Endothelial cell of umbilical vein (primary cell): ENCODE measurements at regions not wholly inside any gene's neighbourhood (a gene's known extent, or its start where the extent isn't known, plus 50 kb on each side); places are given as distances from the start of the nearest gene placed in this dataset.

Source experiments
- BruUV-seq: library from RNA; stranded (reverse); fragments of 400-500 nt; replicated peaks from 2 replicates; lab custom pipeline; 2021; lab: Mats Ljungman, UMichigan
- CTCF ChIA-PET: fragments of 300-600, 350-600 bp; sonication (Branson Sonifier 250); formaldehyde crosslinking; loops from one replicate; lab custom pipeline; 2021; ENCODE audit warnings: antibody characterized with exemption, inconsistent platforms; lab: Charles Lee
- POLR2A ChIA-PET: fragments of 300-600, 350-600 bp; sonication (Branson Sonifier 250); formaldehyde crosslinking; loops from one replicate; lab custom pipeline; 2021; ENCODE audit warnings: antibody characterized with exemption, inconsistent platforms; lab: Charles Lee
- DNase-seq: peaks from one replicate; pipeline ENCODE4 v3.0.0-alpha.2; 2011; ENCODE audit warnings: low read depth, low spot score
- FAIRE-seq: peaks from 2 replicates; lab custom pipeline; 2011; peaks lifted over from hg19 to GRCh38; lab: Jason Lieb, UNC
- H2AFZ ChIP-seq: 2 replicates; pipeline ENCODE4 v1.6.0; 2012; ENCODE audit warnings: low read depth, low read length, control low read depth, inconsistent platforms
- H3K27ac ChIP-seq: 2 replicates; pipeline ENCODE4 v1.5.1; 2011; ENCODE audit warnings: low read depth, mild to moderate bottlenecking, control low read depth, low read length, moderate library complexity; ENCODE audit not compliant: insufficient read depth
- H3K27me3 ChIP-seq, 2 experiments: 2 replicates each; pipeline versions ENCODE4 v1.6.0 to v1.6.1; 2011; ENCODE audit warnings: low read length in 2 of 2, mixed read lengths in 1 of 2; ENCODE audit not compliant: control insufficient read depth in 2 of 2, insufficient read depth in 2 of 2
- H3K36me3 ChIP-seq, 2 experiments: 2 replicates in 1 of 2; 3 replicates in 1 of 2; pipeline ENCODE4 v1.5.1; 2011; ENCODE audit warnings: low read length in 2 of 2, mild to moderate bottlenecking in 1 of 2, moderate library complexity in 1 of 2; ENCODE audit not compliant: control insufficient read depth in 2 of 2, insufficient read depth in 2 of 2; ENCODE audit errors: extremely low read depth in 1 of 2
- H3K4me1 ChIP-seq: 3 replicates; pipeline ENCODE4 v1.5.1; 2011; ENCODE audit warnings: mild to moderate bottlenecking, low read length; ENCODE audit not compliant: control insufficient read depth, insufficient read depth; ENCODE audit errors: extremely low read depth
- H3K4me2 ChIP-seq: 2 replicates; pipeline ENCODE4 v1.6.1; 2011; ENCODE audit warnings: low read length, control low read depth, mixed read lengths; ENCODE audit not compliant: insufficient read depth
- H3K4me3 ChIP-seq, 3 experiments: fragments of 200-600 bp in 1 of 3; sonication (generic), shearing (Covaris generic) in 1 of 3; replicated peaks in 1 of 3; 2 replicates each; pipeline ENCODE4 v1.5.1; 2011 to 2016; ENCODE audit warnings: control low read depth in 3 of 3, low read length in 3 of 3, mild to moderate bottlenecking in 2 of 3, inconsistent platforms in 1 of 3, low read depth in 1 of 3, moderate library complexity in 1 of 3; ENCODE audit not compliant: insufficient read depth in 1 of 3
- H3K79me2 ChIP-seq: 2 replicates; pipeline ENCODE4 v1.6.0; 2012; ENCODE audit warnings: low read length, inconsistent platforms; ENCODE audit not compliant: control insufficient read depth, insufficient read depth
- H3K9ac ChIP-seq: replicated peaks from 2 replicates; pipeline ENCODE3; 2011; ENCODE audit warnings: low read length, control low read depth; ENCODE audit not compliant: insufficient read depth; ENCODE audit errors: extremely low read depth
- H3K9me1 ChIP-seq: replicated peaks from 3 replicates; pipeline ENCODE4 v1.6.0; 2011; ENCODE audit warnings: mild to moderate bottlenecking, low read length; ENCODE audit not compliant: control insufficient read depth, insufficient read depth; ENCODE audit errors: extremely low read depth
- H3K9me3 ChIP-seq: replicated peaks from 2 replicates; pipeline ENCODE4 v1.5.1; 2012; ENCODE audit warnings: low read length, inconsistent platforms; ENCODE audit not compliant: control insufficient read depth, insufficient read depth
- H4K20me1 ChIP-seq: replicated peaks from 2 replicates; pipeline ENCODE3; 2011; ENCODE audit warnings: mild to moderate bottlenecking, low read length; ENCODE audit not compliant: control insufficient read depth, insufficient read depth; ENCODE audit errors: extremely low read depth
- CTCF ChIP-seq, 2 donors: IDR thresholded peaks; 1 replicate in 1 of 2; 2 replicates in 1 of 2; pipeline ENCODE4 v1.5.1; 2011; ENCODE audit warnings: low read length in 2 of 2, mild to moderate bottlenecking in 2 of 2, moderate library complexity in 2 of 2, control low read depth in 1 of 2, inconsistent platforms in 1 of 2, low read depth in 1 of 2; ENCODE audit not compliant: insufficient read depth in 1 of 2; ENCODE audit errors: extremely low read depth in 1 of 2
- EZH2 ChIP-seq: IDR thresholded peaks from 2 replicates; pipeline ENCODE4 v1.6.1; 2012; ENCODE audit warnings: borderline replicate concordance, low read depth, mild to moderate bottlenecking, moderate library complexity, low read length, inconsistent platforms; ENCODE audit not compliant: severe bottlenecking
- FOS ChIP-seq: IDR thresholded peaks from 2 replicates; pipeline ENCODE4 v1.6.1; 2011; ENCODE audit warnings: mild to moderate bottlenecking, low read length, moderate library complexity, borderline replicate concordance; ENCODE audit not compliant: insufficient read depth
- GATA2 ChIP-seq: IDR thresholded peaks from 2 replicates; pipeline ENCODE4 v1.7.0; 2011; ENCODE audit warnings: low read depth, mild to moderate bottlenecking, moderate library complexity, mixed read lengths, low read length; ENCODE audit not compliant: insufficient read length, insufficient read depth
- JUN ChIP-seq: IDR thresholded peaks from 2 replicates; pipeline ENCODE4 v1.6.1; 2011; ENCODE audit warnings: borderline replicate concordance, low read depth; ENCODE audit not compliant: insufficient read length, insufficient read depth
- MYC ChIP-seq: IDR thresholded peaks from one replicate; pipeline ENCODE4 v1.6.1; 2011; ENCODE audit warnings: mild to moderate bottlenecking, low read depth, low read length
- POLR2A ChIP-seq: IDR thresholded peaks from 2 replicates; pipeline ENCODE4 v1.6.1; 2012; ENCODE audit warnings: low read depth, mild to moderate bottlenecking, control low read depth, low read length
- POLR2AphosphoS5 ChIP-seq: IDR thresholded peaks from 2 replicates; pipeline ENCODE4 v1.6.1; 2012; ENCODE audit warnings: low read depth, mild to moderate bottlenecking, control low read depth, low read length, moderate library complexity; ENCODE audit not compliant: insufficient read depth
- dilution Hi-C: fragments of 300-500 bp; cut with MboI; formaldehyde crosslinking; loops from one replicate; pipeline ENCODE4 v1.15.0; 2019; ENCODE audit warnings: low sequenced_read_pairs; ENCODE audit not compliant: extremely low pct_ligation_motif_present
- intact Hi-C: fragments of 100-400 bp; cut with micrococcal nuclease; formaldehyde crosslinking; loops from one replicate; pipeline ENCODE4 v1.10.0; 2022
- TF ChIP-seq, protein P1 (sequence below): IDR thresholded peaks from 2 replicates; pipeline ENCODE4 v1.6.1; 2011; ENCODE audit not compliant: insufficient read depth, insufficient read length

DNA sequence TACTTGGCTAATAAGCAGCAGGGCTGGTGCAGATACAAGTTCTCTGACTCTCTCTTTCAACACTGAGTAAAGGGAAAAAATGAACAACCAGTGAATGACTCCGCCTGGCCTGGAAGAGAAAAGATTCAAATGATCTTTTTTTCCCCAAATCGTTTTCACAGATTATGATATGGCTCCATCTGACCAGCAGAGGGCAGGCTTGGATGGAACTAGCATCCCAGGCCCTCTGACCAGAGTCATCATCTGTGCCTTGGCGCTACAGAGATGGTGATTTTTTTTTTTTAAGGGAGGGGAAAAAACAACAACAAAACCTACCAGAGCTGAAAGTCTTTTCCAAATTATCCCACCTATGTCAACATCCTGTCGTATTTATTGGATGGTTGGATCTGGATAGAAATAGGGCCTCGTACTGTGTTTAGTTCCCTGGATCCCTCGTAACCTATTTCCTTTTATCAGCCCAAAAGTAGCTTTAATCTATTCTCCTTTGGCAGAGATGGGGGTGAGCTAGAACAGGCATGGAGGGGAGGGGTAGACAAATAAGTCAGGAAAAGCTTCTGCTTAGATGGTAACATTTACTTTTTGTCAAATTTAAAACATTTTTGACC, 69.7 kb downstream of the PRSS23 start:
- H3K27me3 ChIP-seq, result no peaks in the 10 kb centered on the region
- no peak overlapping the region for H3K4me3 ChIP-seq
- H4K20me1 ChIP-seq, result no peaks in the 10 kb centered on the region
- peak; percentile 67 for DNase-seq
- ChIA-PET POLR2A (no interaction called here), CTCF (interaction anchor here (0.7 to 4.3 kb wide), 24 partner anchors 23 to 551 kb away, joined by 3 to 79 read pairs (median 5); no protein-coding TSS in a partner anchor)
- no peak overlapping the region for H3K9ac ChIP-seq
- intact Hi-C loops, result loop anchor here (1.0 to 2.0 kb wide), 6 partner anchors 49 to 551 kb away; no protein-coding TSS in a partner anchor
- H3K9me3 ChIP-seq, result no peaks in the 10 kb centered on the region
- peak; percentile 96 for FAIRE-seq
- no peaks in the 10 kb centered on the region for H3K36me3 ChIP-seq
- peak overlapping the region; percentile 16 for H3K27ac ChIP-seq
- no TSS peak for BruUV-seq
- dilution Hi-C loops, result no loop called here
- H3K4me1 ChIP-seq, result no peaks in the 10 kb centered on the region
- peak overlapping the region; percentile 55 for H2AFZ ChIP-seq
- TF ChIP-seq POLR2A, result no peak
- TF ChIP-seq CTCF (IDR thresholded peaks at IDR 0.05; ENCODE audit: extremely low read depth in 1 of 2, insufficient read depth in 1 of 2, low read depth in 1 of 2, low read length in 2 of 2), result peak; percentile 69 to 70
- no peaks in the 10 kb centered on the region for H3K79me2 ChIP-seq
- no peak overlapping the region for H3K4me2 ChIP-seq
- H3K9me1 ChIP-seq, result no peaks in the 10 kb centered on the region

- H3K9me1 ChIP-seq, result no peaks in the 10 kb centered on the region
- no peak overlapping the region for H3K4me3 ChIP-seq
- H2AFZ ChIP-seq, result no peak overlapping the region
- intact Hi-C loops (no loop called here), dilution Hi-C loops (no loop called here)
- ChIA-PET POLR2A (no interaction called here), CTCF (interaction anchor here (0.7 kb wide), 1 partner anchor 45 kb away, joined by 4 read pairs; no protein-coding TSS in a partner anchor)
- no peak overlapping the region for H3K4me2 ChIP-seq
- H4K20me1 ChIP-seq, result no peaks in the 10 kb centered on the region
- BruUV-seq, result no TSS peak
- FAIRE-seq (peak; percentile 24), DNase-seq (no peak)
- no peaks in the 10 kb centered on the region for H3K9me3 ChIP-seq
- no peaks in the 10 kb centered on the region for H3K27me3 ChIP-seq
- no peaks in the 10 kb centered on the region for H3K4me1 ChIP-seq
- H3K36me3 ChIP-seq, result no peaks in the 10 kb centered on the region
- no peak overlapping the region for H3K9ac ChIP-seq
- H3K79me2 ChIP-seq, result no peaks in the 10 kb centered on the region
- TF ChIP-seq MYC (no peak), FOS (no peak), GATA2 (no peak), JUN (no peak), EZH2 (no peak), POLR2AphosphoS5 (no peak), POLR2A (no peak), CTCF (IDR thresholded peaks at IDR 0.05; ENCODE audit: extremely low read depth in 1 of 2, insufficient read depth in 1 of 2, low read depth in 1 of 2, low read length in 2 of 2) (no peak)
- TF ChIP-seq, protein P1, sequence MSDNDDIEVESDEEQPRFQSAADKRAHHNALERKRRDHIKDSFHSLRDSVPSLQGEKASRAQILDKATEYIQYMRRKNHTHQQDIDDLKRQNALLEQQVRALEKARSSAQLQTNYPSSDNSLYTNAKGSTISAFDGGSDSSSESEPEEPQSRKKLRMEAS, result no peak
- no peak overlapping the region for H3K27ac ChIP-seq
These were observed 73.3 kb downstream of the PRSS23 start for GRCh38 chr11:86873573-86874083.
